H1 (cell line): ENCODE measurements at regions not wholly inside any gene's neighbourhood (a gene's known extent, or its start where the extent isn't known, plus 50 kb on each side); places are given as distances from the start of the nearest gene placed in this dataset.
A peak's percentile ranks its signal among the peaks of the same experiment; 100 is the strongest.

Source experiments
- CTCF ChIA-PET: fragments of 300-600 bp; sonication (Branson Sonifier 250); formaldehyde crosslinking; loops from one replicate; lab custom pipeline; 2021; ENCODE audit not compliant: partially characterized antibody; lab: Charles Lee
- POLR2A ChIA-PET: fragments of 300-600 bp; sonication (Branson Sonifier 250); formaldehyde crosslinking; loops from one replicate; lab custom pipeline; 2021; ENCODE audit warnings: inconsistent platforms; ENCODE audit not compliant: partially characterized antibody; lab: Charles Lee
- DNase-seq, 2 experiments: peaks; one replicate each; pipeline versions ENCODE4 v3.0.0 to v3.0.0-alpha.2; 2010 to 2022; ENCODE audit warnings: low spot score in 2 of 2, low read depth in 1 of 2, mixed read lengths in 1 of 2
- FAIRE-seq: peaks from 2 replicates; lab custom pipeline; 2011; peaks lifted over from hg19 to GRCh38; lab: Jason Lieb, UNC
- H2AFZ ChIP-seq: 2 replicates; pipeline ENCODE4 v1.8.1; 2012; ENCODE audit warnings: low read length, inconsistent platforms
- H2AK5ac ChIP-seq: 2 replicates; pipeline ENCODE4 v1.6.1; 2013; ENCODE audit warnings: low read depth, low read length
- H2BK120ac ChIP-seq: replicated peaks from 2 replicates; pipeline ENCODE3; 2013; ENCODE audit warnings: low read depth, low read length, inconsistent platforms
- H2BK12ac ChIP-seq: 2 replicates; pipeline ENCODE4 v1.6.1; 2013; ENCODE audit warnings: low read depth, low read length
- H2BK15ac ChIP-seq: 2 replicates; pipeline ENCODE4 v1.6.1; 2013; ENCODE audit warnings: low read length
- H2BK20ac ChIP-seq: 2 replicates; pipeline ENCODE4 v1.6.1; 2013; ENCODE audit warnings: low read length
- H2BK5ac ChIP-seq: 2 replicates; pipeline ENCODE4 v1.6.1; 2013; ENCODE audit warnings: low read depth, low read length
- H3K14ac ChIP-seq: 2 replicates; pipeline ENCODE4 v1.6.1; 2013; ENCODE audit warnings: inconsistent platforms; ENCODE audit not compliant: insufficient read length
- H3K18ac ChIP-seq: 2 replicates; pipeline ENCODE4 v1.6.1; 2013; ENCODE audit warnings: low read length; ENCODE audit errors: extremely low read depth
- H3K23ac ChIP-seq: 2 replicates; pipeline ENCODE4 v1.6.1; 2013; ENCODE audit warnings: inconsistent platforms; ENCODE audit not compliant: insufficient read length
- H3K23me2 ChIP-seq: 2 replicates; pipeline ENCODE4 v1.6.1; 2013; ENCODE audit warnings: low read depth, low read length
- H3K27ac ChIP-seq: 2 replicates; pipeline ENCODE4 v1.6.1; 2011; ENCODE audit warnings: low read depth, low read length, inconsistent platforms
- H3K27me3 ChIP-seq, 4 experiments: replicated peaks in 1 of 4; 1 replicate in 1 of 4; 2 replicates in 3 of 4; pipeline versions ENCODE4 v1.6.1 to v1.8.1; 2011 to 2013; ENCODE audit warnings: low read length in 3 of 4, mild to moderate bottlenecking in 3 of 4, inconsistent platforms in 2 of 4, mixed read lengths in 2 of 4, moderate library complexity in 1 of 4; ENCODE audit not compliant: control insufficient read depth in 3 of 4, insufficient read depth in 3 of 4; ENCODE audit errors: extremely low read depth in 1 of 4
- H3K36me3 ChIP-seq, 4 experiments: 2 replicates each; pipeline versions ENCODE4 v1.6.1 to v1.8.1; 2011 to 2013; ENCODE audit warnings: mild to moderate bottlenecking in 4 of 4, low read length in 3 of 4, moderate library complexity in 2 of 4, control low read depth in 1 of 4, inconsistent platforms in 1 of 4; ENCODE audit not compliant: insufficient read depth in 4 of 4, control insufficient read depth in 2 of 4
- H3K4ac ChIP-seq: replicated peaks from 2 replicates; pipeline ENCODE3; 2013; ENCODE audit warnings: low read length, low read depth, mixed read lengths, inconsistent platforms; ENCODE audit not compliant: insufficient read length
- H3K4me1 ChIP-seq, 4 experiments: replicated peaks in 1 of 4; 1 replicate in 1 of 4; 2 replicates in 3 of 4; pipeline versions ENCODE4 v1.6.1 to v1.8.1; 2011 to 2013; ENCODE audit warnings: low read length in 3 of 4, inconsistent platforms in 2 of 4, mixed read lengths in 1 of 4; ENCODE audit not compliant: insufficient read depth in 4 of 4, control insufficient read depth in 3 of 4
- H3K4me2 ChIP-seq, 2 experiments: 2 replicates each; pipeline versions ENCODE4 v1.6.1 to v1.8.1; 2011 to 2013; ENCODE audit warnings: low read depth in 2 of 2, low read length in 2 of 2, control low read depth in 1 of 2, inconsistent platforms in 1 of 2, mild to moderate bottlenecking in 1 of 2; ENCODE audit not compliant: insufficient read depth in 1 of 2
- H3K4me3 ChIP-seq, 4 experiments: fragments of 200-600, 300-600 bp in 1 of 4; sonication (generic), shearing (Covaris generic), sonication (Bioruptor Twin) in 1 of 4; 2 replicates each; pipeline versions ENCODE4 v1.5.1 to v1.8.1; 2011 to 2016; ENCODE audit warnings: low read length in 4 of 4, low read depth in 3 of 4, control low read depth in 2 of 4, inconsistent platforms in 2 of 4, mild to moderate bottlenecking in 2 of 4, mixed read lengths in 1 of 4, moderate library complexity in 1 of 4; ENCODE audit not compliant: insufficient read depth in 2 of 4; ENCODE audit errors: extremely low read depth in 1 of 4
- H3K56ac ChIP-seq: replicated peaks from 2 replicates; pipeline ENCODE3; 2013; ENCODE audit warnings: low read depth, mild to moderate bottlenecking, mixed read lengths, low read length, inconsistent platforms; ENCODE audit not compliant: insufficient read length
- H3K79me1 ChIP-seq: 2 replicates; pipeline ENCODE4 v1.6.1; 2013; ENCODE audit warnings: low read depth, low read length, control low read depth
- H3K79me2 ChIP-seq, 2 experiments: 2 replicates each; pipeline versions ENCODE4 v1.6.1 to v1.8.1; 2012 to 2013; ENCODE audit warnings: low read length in 2 of 2, mild to moderate bottlenecking in 2 of 2, inconsistent platforms in 1 of 2; ENCODE audit not compliant: insufficient read depth in 2 of 2, control insufficient read depth in 1 of 2
- H3K9ac ChIP-seq, 4 experiments: replicated peaks in 1 of 4; 1 replicate in 1 of 4; 2 replicates in 3 of 4; pipeline versions ENCODE4 v1.6.1 to v1.8.1; 2011 to 2013; ENCODE audit warnings: low read depth in 3 of 4, low read length in 3 of 4, control low read depth in 2 of 4, mild to moderate bottlenecking in 2 of 4, moderate library complexity in 2 of 4, inconsistent platforms in 1 of 4; ENCODE audit errors: extremely low read depth in 1 of 4
- H3K9me3 ChIP-seq, 2 experiments: 2 replicates each; pipeline versions ENCODE4 v1.6.1 to v1.8.1; 2012 to 2013; ENCODE audit warnings: mild to moderate bottlenecking in 2 of 2, moderate library complexity in 2 of 2, control low read depth in 1 of 2, inconsistent platforms in 1 of 2, low read depth in 1 of 2, low read length in 1 of 2, mixed read lengths in 1 of 2; ENCODE audit not compliant: insufficient read depth in 2 of 2
- H4K20me1 ChIP-seq, 2 experiments: replicated peaks in 1 of 2; 2 replicates each; pipeline versions ENCODE3 to v1.8.1; 2011 to 2013; ENCODE audit warnings: inconsistent platforms in 2 of 2, low read length in 2 of 2, mild to moderate bottlenecking in 1 of 2; ENCODE audit not compliant: insufficient read depth in 2 of 2, control insufficient read depth in 1 of 2
- H4K5ac ChIP-seq: 2 replicates; pipeline ENCODE4 v1.6.1; 2013; ENCODE audit warnings: low read length, low read depth, mixed read lengths, inconsistent platforms; ENCODE audit not compliant: insufficient read length
- H4K8ac ChIP-seq: 2 replicates; pipeline ENCODE4 v1.8.0; 2013; ENCODE audit warnings: mild to moderate bottlenecking, moderate library complexity, low read length, inconsistent platforms; ENCODE audit not compliant: insufficient read depth; ENCODE audit errors: extremely low read depth
- H4K91ac ChIP-seq: replicated peaks from 2 replicates; pipeline ENCODE3; 2013; ENCODE audit warnings: low read length, mixed read lengths, inconsistent platforms; ENCODE audit not compliant: insufficient read length
- BACH1 ChIP-seq: IDR thresholded peaks from 2 replicates; pipeline ENCODE4 v1.6.1; 2012; ENCODE audit warnings: low read length, improper control_type of control experiment
- CBX8 ChIP-seq: fragments of 300-800, 300-1000 bp; sonication (generic); IDR thresholded peaks from 2 replicates; pipeline ENCODE4 v1.7.1; 2016; ENCODE audit warnings: low read depth, low read length, borderline replicate concordance
- E2F6 ChIP-seq: IDR thresholded peaks from 2 replicates; pipeline ENCODE4 v1.6.1; 2012; ENCODE audit warnings: inconsistent platforms
- KDM4A ChIP-seq: IDR thresholded peaks from one replicate; pipeline ENCODE4 v1.7.1; 2012; ENCODE audit warnings: low read depth, mild to moderate bottlenecking, moderate library complexity, low read length, inconsistent platforms; ENCODE audit not compliant: severe bottlenecking
- POLR2AphosphoS5 ChIP-seq: IDR thresholded peaks from 2 replicates; pipeline ENCODE4 v1.6.1; 2011; ENCODE audit warnings: low read depth, low read length
- RBBP5 ChIP-seq: IDR thresholded peaks from 2 replicates; pipeline ENCODE4 v1.7.1; 2012; ENCODE audit warnings: low read depth, mild to moderate bottlenecking, inconsistent platforms, low read length, moderate library complexity, borderline replicate concordance
- RFX5 ChIP-seq: IDR thresholded peaks from 2 replicates; pipeline ENCODE4 v1.6.1; 2011; ENCODE audit warnings: low read depth, low read length, improper control_type of control experiment, borderline replicate concordance
- TAF1 ChIP-seq: IDR thresholded peaks from 2 replicates; pipeline ENCODE4 v1.6.1; 2011; ENCODE audit warnings: mild to moderate bottlenecking, low read depth, low read length
- TBP ChIP-seq: IDR thresholded peaks from 2 replicates; pipeline ENCODE4 v1.6.1; 2011; ENCODE audit warnings: low read depth, low read length, improper control_type of control experiment
- WGBS, 2 experiments: shearing (Covaris generic) in 1 of 2; methylation state at CpG; one replicate each; pipeline versions ENCODE4 v1.1.6 to v1.1.7; 2013 to 2015; ENCODE audit warnings: low lambda C conversion rate in 2 of 2, mixed read lengths in 2 of 2, inconsistent platforms in 1 of 2, low coverage in 1 of 2, missing lambda C conversion rate in 1 of 2; ENCODE audit not compliant: insufficient replicate concordance in 2 of 2, insufficient coverage in 1 of 2, insufficient read length in 1 of 2; ENCODE audit errors: extremely low coverage in 1 of 2, missing lambda C conversion rate in 1 of 2; 5-methylcytosine and 5-hydroxymethylcytosine counted together
- TF ChIP-seq, protein P1 (sequence below): IDR thresholded peaks from 2 replicates; pipeline ENCODE4 v1.6.1; 2012; ENCODE audit warnings: inconsistent platforms

GRCh38 chr10:120979435-120980278 is 128.5 kb downstream of the WDR11 start:
- peaks cover 5% of the 10 kb centered on the region for H3K23me2 ChIP-seq
- no peak overlapping the region for H3K27ac ChIP-seq
- peaks cover 2 to 21% (median 20%) of the 10 kb centered on the region in 4 experiments for H3K27me3 ChIP-seq
- H2AK5ac ChIP-seq, result no peak overlapping the region
- no peak overlapping the region for H3K14ac ChIP-seq
- peak overlapping the region; percentile 1; the same call in 1 of the 2 replicates for H2BK20ac ChIP-seq
- DNase-seq (peak in 1 of 2 experiments; percentile 74), FAIRE-seq (peak; percentile 7)
- peak overlapping the region; percentile 40; the same call in 1 of the 2 replicates for H2BK15ac ChIP-seq
- H3K18ac ChIP-seq, result 0 out of 2 replicates have a peak overlapping the region, but pooled peaks have one; percentile 4
- H4K20me1 ChIP-seq, result no peaks in the 10 kb centered on the region
- H3K9me3 ChIP-seq, result peaks cover 0 to 3% of the 10 kb centered on the region in 2 experiments; a peak in 1 of 4 replicates
- POLR2A ChIA-PET, result interaction anchor here (1.1 to 1.8 kb wide), 3 partner anchors 8 to 16 kb away, joined by 3 to 5 read pairs (median 4); no protein-coding TSS in a partner anchor
- peak overlapping the region; percentile 74 for H4K8ac ChIP-seq
- H2BK12ac ChIP-seq, result peak overlapping the region; percentile 76; the same call in 1 of the 2 replicates
- H4K5ac ChIP-seq, result no peak overlapping the region
- peak overlapping the region; percentile 63; the same call in 1 of the 2 replicates for H2BK5ac ChIP-seq
- 5% methylated on average over 35 of the region's 68 CpGs; no CpG with 5 or more reads in 1 of the 2 experiments for WGBS, 2 experiments
- H3K79me2 ChIP-seq, result no peaks in the 10 kb centered on the region
- no peak overlapping the region for H2BK120ac ChIP-seq
- H2AFZ ChIP-seq, result peak overlapping the region; percentile 85; the same call in 1 of the 2 replicates
- peak overlapping the region; percentile 26 to 53 (median 46) for H3K4me3 ChIP-seq
- CTCF ChIA-PET, result interaction anchor here (0.6 to 0.9 kb wide), 4 partner anchors 16 to 629 kb away, joined by 3 to 4 read pairs (median 3); no protein-coding TSS in a partner anchor
- H3K9ac ChIP-seq, result no peak overlapping the region
- H3K4ac ChIP-seq, result no peak overlapping the region
- H3K36me3 ChIP-seq, result no peaks in the 10 kb centered on the region
- peaks cover 15 to 27% (median 19%) of the 10 kb centered on the region in 4 experiments for H3K4me1 ChIP-seq
- no peak overlapping the region for H3K56ac ChIP-seq
- no peak overlapping the region for H3K23ac ChIP-seq
- no peaks in the 10 kb centered on the region for H3K79me1 ChIP-seq
- peak overlapping the region; percentile 81 to 93 for H3K4me2 ChIP-seq
- no peak overlapping the region for H4K91ac ChIP-seq
- TF ChIP-seq POLR2AphosphoS5 (peak; percentile 47; the same call in 1 of the 2 replicates), RFX5 (no peak), TAF1 (peak; percentile 34; the same call in 1 of the 2 replicates), RBBP5 (no peak), E2F6 (peak; percentile 67), KDM4A (peak; percentile 65), TBP (0 out of 2 replicates have a peak, but pooled peaks have one; percentile 37), BACH1 (peak; percentile 9; the same call in 1 of the 2 replicates), CBX8 (no peak)
- TF ChIP-seq, protein P1, sequence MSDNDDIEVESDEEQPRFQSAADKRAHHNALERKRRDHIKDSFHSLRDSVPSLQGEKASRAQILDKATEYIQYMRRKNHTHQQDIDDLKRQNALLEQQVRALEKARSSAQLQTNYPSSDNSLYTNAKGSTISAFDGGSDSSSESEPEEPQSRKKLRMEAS, result peak; percentile 87
